PC-3 (cell line): ENCODE measurements at regions not wholly inside any gene's neighbourhood (a gene's known extent, or its start where the extent isn't known, plus 50 kb on each side); places are given as distances from the start of the nearest gene placed in this dataset.

ENCODE experiments used
- ATAC-seq: fragments of 200-7000 bp; cut with Tn5 transposase; 2 replicates; pipeline ENCODE4 v1.9.1; 2020; ENCODE audit warnings: mild to moderate bottlenecking, moderate library complexity
- BruUV-seq: library from RNA; stranded (reverse); fragments of 400-500 nt; replicated peaks from 2 replicates; lab custom pipeline; 2021; lab: Mats Ljungman, UMichigan
- CTCF ChIA-PET: fragments of 300-600 bp; sonication (Branson Sonifier 250); formaldehyde crosslinking; loops from one replicate; lab custom pipeline; 2022; ENCODE audit warnings: antibody characterized with exemption; lab: Charles Lee
- POLR2A ChIA-PET: fragments of 300-600 bp; sonication (Branson Sonifier 250); formaldehyde crosslinking; loops from one replicate; lab custom pipeline; 2022; ENCODE audit warnings: antibody characterized with exemption; ENCODE audit not compliant: unreplicated experiment; lab: Charles Lee
- DNase-seq: peaks from one replicate; pipeline ENCODE4 v3.0.0-alpha.2; 2015
- H2AFZ ChIP-seq: fragments of 300-600 bp; sonication (generic); 2 replicates; pipeline ENCODE4 v1.6.0; 2016; ENCODE audit warnings: antibody characterized with exemption, low read length
- H3F3A ChIP-seq: fragments of 300-600 bp; sonication (generic); one replicate; pipeline ENCODE4 v1.6.0; 2017; ENCODE audit warnings: antibody characterized with exemption, low read length, control low read depth, mild to moderate bottlenecking; ENCODE audit not compliant: unreplicated experiment
- H3K27ac ChIP-seq: fragments of 300-600 bp; sonication (generic); 2 replicates; pipeline ENCODE4 v1.5.1; 2016; ENCODE audit warnings: mild to moderate bottlenecking, low read length
- H3K27me3 ChIP-seq: fragments of 300-600 bp; sonication (generic); 2 replicates; pipeline ENCODE4 v1.6.1; 2016; ENCODE audit warnings: low read length, mixed read lengths
- H3K36me3 ChIP-seq: fragments of 300-600 bp; sonication (generic); 2 replicates; pipeline ENCODE4 v1.6.1; 2016; ENCODE audit warnings: low read depth, mixed run types, low read length, mixed read lengths
- H3K4me1 ChIP-seq: fragments of 300-600 bp; sonication (generic); 2 replicates; pipeline ENCODE4 v1.5.1; 2016; ENCODE audit warnings: low read length; ENCODE audit not compliant: insufficient read depth
- H3K4me2 ChIP-seq: fragments of 300-600 bp; sonication (generic); 2 replicates; pipeline ENCODE4 v1.6.0; 2016; ENCODE audit warnings: low read length
- H3K4me3 ChIP-seq: fragments of 300-600 bp; sonication (generic); 2 replicates; pipeline ENCODE4 v1.5.1; 2016; ENCODE audit warnings: mild to moderate bottlenecking, low read length, mixed read lengths
- H3K79me2 ChIP-seq: fragments of 300-600 bp; sonication (generic); 2 replicates; pipeline ENCODE4 v1.6.1; 2017; ENCODE audit warnings: low read length, mixed read lengths
- H3K9ac ChIP-seq: fragments of 300-600 bp; sonication (generic); 2 replicates; pipeline ENCODE4 v1.6.0; 2016; ENCODE audit warnings: mild to moderate bottlenecking, low read length
- H3K9me2 ChIP-seq: fragments of 300-600 bp; sonication (generic); replicated peaks from 2 replicates; pipeline ENCODE4 v1.6.1; 2016; ENCODE audit warnings: mixed run types, low read length, mixed read lengths
- H3K9me3 ChIP-seq: fragments of 300-600 bp; sonication (generic); 2 replicates; pipeline ENCODE4 v1.6.1; 2016; ENCODE audit warnings: low read length, mixed read lengths
- H4K20me1 ChIP-seq: fragments of 300-600 bp; sonication (generic); 2 replicates; pipeline ENCODE4 v1.6.1; 2016; ENCODE audit warnings: low read length, mixed read lengths
- CTCF ChIP-seq: fragments of 300-600 bp; sonication (generic); conservative IDR thresholded peaks from 2 replicates; pipeline ENCODE4 v1.5.1; 2017; ENCODE audit warnings: antibody characterized with exemption, low read depth, mild to moderate bottlenecking, low read length
- EZH2 ChIP-seq: fragments of 300-600 bp; sonication (generic); IDR thresholded peaks from one replicate; pipeline ENCODE4 v1.6.1; 2017; ENCODE audit warnings: antibody characterized with exemption, mild to moderate bottlenecking, low read length; ENCODE audit not compliant: unreplicated experiment
- EZH2phosphoT487 ChIP-seq: fragments of 300-600 bp; sonication (generic); IDR thresholded peaks from 2 replicates; pipeline ENCODE4 v1.6.1; 2018; ENCODE audit warnings: mild to moderate bottlenecking, antibody characterized with exemption, low read length, borderline replicate concordance
- intact Hi-C: fragments of 100-400 bp; cut with micrococcal nuclease; formaldehyde crosslinking; loops from 2 replicates; pipeline ENCODE4 v1.9.0; 2023

GRCh38 chr21:19198801-19199200 is 795.2 kb upstream of the TMPRSS15 start:
- POLR2A ChIA-PET: no interaction called here
- H3K9me3 ChIP-seq: peaks cover 5% of the 10 kb centered on the region
- no peak overlapping the region for H3K27ac ChIP-seq
- H3K4me1 ChIP-seq: no peaks in the 10 kb centered on the region
- H3K79me2 ChIP-seq: no peaks in the 10 kb centered on the region
- no peak overlapping the region for H3K4me3 ChIP-seq
- no peak overlapping the region for H3K9ac ChIP-seq
- no peaks in the 10 kb centered on the region for H3K9me2 ChIP-seq
- no TSS peak for BruUV-seq
- H3K4me2 ChIP-seq: no peak overlapping the region
- H4K20me1 ChIP-seq: no peaks in the 10 kb centered on the region
- TF ChIP-seq CTCF (no peak), EZH2 (no peak), EZH2phosphoT487 (no peak)
- DNase-seq: peak; percentile 35
- CTCF ChIA-PET: no interaction called here
- ATAC-seq: no peak
- intact Hi-C loops: no loop called here
- no peaks in the 10 kb centered on the region for H3K27me3 ChIP-seq
- H3K36me3 ChIP-seq: no peaks in the 10 kb centered on the region
- no peaks in the 10 kb centered on the region for H3F3A ChIP-seq
- H2AFZ ChIP-seq: no peak overlapping the region

GRCh38 chr21:19218163-19218562 is 814.6 kb upstream of the TMPRSS15 start:
- ChIA-PET POLR2A (no interaction called here), CTCF (no interaction called here)
- intact Hi-C loops: no loop called here
- H3K36me3 ChIP-seq: no peaks in the 10 kb centered on the region
- H3K4me2 ChIP-seq: no peak overlapping the region
- ATAC-seq (no peak), DNase-seq (no peak)
- H3K9me2 ChIP-seq: no peaks in the 10 kb centered on the region
- H3F3A ChIP-seq: no peaks in the 10 kb centered on the region
- H3K9me3 ChIP-seq: no peaks in the 10 kb centered on the region
- no peaks in the 10 kb centered on the region for H3K79me2 ChIP-seq
- BruUV-seq: no TSS peak
- no peak overlapping the region for H3K9ac ChIP-seq
- no peaks in the 10 kb centered on the region for H4K20me1 ChIP-seq
- H2AFZ ChIP-seq: no peak overlapping the region
- no peak overlapping the region for H3K4me3 ChIP-seq
- TF ChIP-seq EZH2 (no peak), EZH2phosphoT487 (no peak), CTCF (no peak)
- H3K27me3 ChIP-seq: 0 out of 2 replicates have a peak, but pooled peaks cover 3% of the 10 kb centered on the region
- no peak overlapping the region for H3K27ac ChIP-seq
- no peaks in the 10 kb centered on the region for H3K4me1 ChIP-seq

- H3K9me2 ChIP-seq: no peaks in the 10 kb centered on the region
- ATAC-seq (no peak), DNase-seq (no peak)
- no peak overlapping the region for H3K4me2 ChIP-seq
- ChIA-PET CTCF (no interaction called here), POLR2A (no interaction called here)
- TF ChIP-seq CTCF: no peak
- no peak for TF ChIP-seq EZH2
- TF ChIP-seq EZH2phosphoT487: no peak
- no peaks in the 10 kb centered on the region for H3K27me3 ChIP-seq
- H3K9ac ChIP-seq: no peak overlapping the region
- no peaks in the 10 kb centered on the region for H3K9me3 ChIP-seq
- intact Hi-C loops: no loop called here
- BruUV-seq: no TSS peak
- no peak overlapping the region for H3K4me3 ChIP-seq
- no peak overlapping the region for H3K27ac ChIP-seq
- no peaks in the 10 kb centered on the region for H3K4me1 ChIP-seq
- no peaks in the 10 kb centered on the region for H3F3A ChIP-seq
- H2AFZ ChIP-seq: no peak overlapping the region
- H4K20me1 ChIP-seq: no peaks in the 10 kb centered on the region
- H3K79me2 ChIP-seq: no peaks in the 10 kb centered on the region
- no peaks in the 10 kb centered on the region for H3K36me3 ChIP-seq
Measured at GRCh38 chr21:19224090-19224489, 820.5 kb upstream of the TMPRSS15 start.
